ENCODE measurements at regions not wholly inside any gene's neighbourhood (a gene's known extent, or its start where the extent isn't known, plus 50 kb on each side); places are given as distances from the start of the nearest gene placed in this dataset.
"Not testable (repeated sequence)": the region's sequence is repeated elsewhere in the genome, so short reads cannot be mapped to it uniquely, and the experiment has no call there.

DNA sequence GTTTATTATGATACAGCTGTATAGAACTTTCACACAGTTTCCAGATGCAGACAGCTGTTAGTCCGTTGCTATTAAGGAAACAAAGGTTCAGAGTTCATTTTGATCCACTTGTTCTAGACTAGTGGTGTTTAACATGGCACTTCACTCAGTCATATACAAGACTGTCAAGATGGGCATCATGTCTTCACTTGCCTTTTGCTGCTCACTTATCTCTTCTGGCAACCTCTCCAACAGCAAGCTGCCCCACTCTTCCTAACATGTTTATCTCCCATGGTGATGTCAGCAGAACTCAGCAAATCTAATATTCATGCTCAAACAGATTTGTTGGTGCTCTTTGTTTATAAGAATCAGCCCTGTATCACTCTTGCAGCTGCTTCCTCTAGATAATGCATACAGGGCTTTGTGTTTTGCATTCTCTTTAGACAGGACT is 236.2 kb upstream of the HAND2 start:
- DNase-seq (ENCODE audit: low spot score) = no peak

DNA sequence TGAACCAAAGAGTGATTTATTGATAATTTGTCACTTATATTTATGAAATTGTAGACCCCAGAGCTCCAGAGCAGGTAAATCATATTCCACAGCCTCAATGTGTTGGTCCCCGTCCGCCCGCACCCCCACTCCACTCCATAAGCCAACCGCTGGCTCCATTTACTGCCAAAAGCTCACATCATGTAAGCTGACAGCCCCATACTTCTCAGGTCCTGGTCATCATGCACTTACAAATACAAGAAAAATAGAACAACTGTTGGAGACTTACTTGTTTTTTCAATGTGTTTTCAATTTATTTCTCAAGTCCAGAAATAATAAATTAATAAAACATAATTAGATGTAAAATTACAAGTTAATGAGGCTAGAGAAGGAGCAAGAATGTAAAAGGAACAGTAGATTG is 235.7 kb upstream of the HAND2 start:
- DNase-seq (ENCODE audit: low spot score) = no peak

- DNase-seq (ENCODE audit: low spot score) = peak; percentile 30
These were observed 233.4 kb upstream of the HAND2 start for GRCh38 chr4:173763389-173763788.

GRCh38 chr4:173761938-173762337 is 231.9 kb upstream of the HAND2 start:
- DNase-seq (ENCODE audit: low spot score) = no peak

DNA sequence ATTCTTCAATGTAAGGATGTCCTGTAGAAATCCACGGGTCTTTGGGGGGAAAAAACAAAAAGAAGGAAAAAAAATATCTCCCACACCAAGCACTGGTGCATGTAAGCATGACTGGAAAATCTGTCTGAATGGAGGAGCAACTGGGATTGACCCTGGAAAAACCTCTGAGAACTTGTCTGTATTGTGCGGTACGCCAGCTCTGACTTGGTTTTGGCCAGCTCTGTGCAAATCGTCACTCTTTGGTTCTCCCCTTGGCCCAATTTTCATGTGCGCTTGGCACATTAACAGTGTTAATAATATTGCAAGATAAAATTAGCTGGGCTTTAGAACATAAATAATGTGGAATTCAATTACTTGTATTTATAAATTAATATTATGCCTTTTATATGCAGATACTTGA is 231.2 kb upstream of the HAND2 start:
- no peak for DNase-seq (ENCODE audit: low spot score)

DNA sequence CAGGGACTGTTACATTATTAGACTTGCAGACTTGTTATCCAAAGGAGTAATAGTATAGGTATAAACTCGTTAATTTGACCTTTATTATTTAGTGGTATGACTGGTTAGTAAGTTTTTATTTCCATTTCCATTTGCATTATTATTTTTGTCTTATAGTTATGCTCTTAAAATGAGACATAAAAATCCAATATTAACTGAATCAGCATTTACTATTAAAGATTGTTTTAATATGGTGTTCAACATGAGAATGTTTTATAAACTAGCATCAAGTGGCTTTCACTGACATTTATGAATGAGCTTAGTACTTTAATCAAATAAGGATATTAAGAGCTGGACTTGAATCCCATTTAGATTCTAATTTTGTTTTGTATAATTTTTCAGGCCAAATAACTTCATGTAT is 228.1 kb upstream of the HAND2 start:
- no peak for DNase-seq (ENCODE audit: low spot score)

GRCh38 chr4:173753408-173753807 is 223.4 kb upstream of the HAND2 start:
- no peak for DNase-seq (ENCODE audit: low spot score)

DNA sequence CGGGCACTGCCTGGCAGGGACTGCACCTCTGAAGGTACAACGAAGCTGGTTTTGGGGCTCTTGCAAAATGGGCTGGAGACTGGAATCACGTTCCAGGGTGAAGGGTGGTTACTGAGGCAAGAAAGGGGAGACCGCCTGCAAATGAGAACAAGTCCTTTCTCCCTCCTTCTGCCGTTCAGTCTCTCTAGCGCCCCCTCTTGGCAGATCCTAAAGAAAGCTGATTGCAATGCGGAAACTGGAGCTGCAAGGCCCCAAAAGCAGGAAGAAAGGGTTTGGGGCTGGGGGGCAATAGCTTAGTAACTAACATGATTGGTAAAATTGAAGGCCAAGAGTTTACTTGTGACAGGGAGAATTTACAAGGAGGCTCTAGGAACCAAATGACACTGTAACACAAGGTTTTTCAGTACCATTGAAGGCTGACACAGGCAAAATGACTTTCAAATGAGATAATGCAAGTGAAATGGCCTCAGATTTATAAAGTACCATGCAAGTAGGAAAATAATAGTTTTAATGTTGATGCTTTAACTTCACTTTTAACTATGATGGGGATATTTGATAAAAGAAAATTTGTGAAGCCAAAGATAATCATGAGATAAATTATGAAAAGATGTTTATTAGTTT is 222.7 kb upstream of the HAND2 start:
- peak; percentile 31 for DNase-seq (ENCODE audit: low spot score)

DNA sequence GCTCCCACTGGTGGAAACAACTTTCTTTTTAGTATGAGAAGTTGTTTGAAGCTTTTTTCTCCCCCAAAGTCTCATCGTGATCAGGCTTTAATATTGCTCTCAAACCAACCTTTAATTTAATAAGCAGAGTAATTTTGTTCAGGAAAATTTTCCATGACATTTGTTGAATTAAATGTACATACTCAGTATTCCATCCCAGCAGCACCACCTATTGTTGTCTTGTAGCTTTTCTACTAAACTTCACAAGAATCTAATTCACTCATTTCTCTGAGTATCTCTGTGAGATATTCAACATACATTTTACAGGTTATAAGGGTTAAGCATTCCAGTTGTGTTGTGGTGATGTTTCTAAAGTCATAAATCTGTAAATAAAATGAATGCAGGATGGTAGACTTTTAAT is 218.3 kb upstream of the HAND2 start:
- no peak for DNase-seq (ENCODE audit: low spot score)

- no peak for DNase-seq (ENCODE audit: low spot score)
These were observed 217.7 kb upstream of the HAND2 start for GRCh38 chr4:173747537-173748257.

DNA sequence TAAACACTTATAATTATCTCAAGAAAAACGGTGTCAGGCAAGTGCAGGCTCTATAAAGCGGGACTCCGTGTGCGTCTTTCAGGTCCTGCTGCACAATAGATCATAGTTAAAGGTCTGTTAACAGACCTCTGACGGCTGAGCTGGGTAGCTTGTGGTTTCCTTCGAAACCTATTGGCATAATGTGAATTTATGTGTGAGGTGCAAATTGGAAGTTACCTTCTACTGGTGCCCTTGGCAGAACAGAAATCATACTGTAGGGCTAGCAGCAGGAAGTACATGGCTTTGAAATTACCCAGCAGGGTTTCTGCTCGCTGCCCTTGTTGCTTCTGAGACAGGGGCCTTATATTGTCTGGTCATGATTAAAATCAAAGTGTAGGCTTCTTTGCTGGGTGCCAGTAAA is 216.4 kb upstream of the HAND2 start:
- DNase-seq (ENCODE audit: low spot score) = no peak

- no peak for DNase-seq (ENCODE audit: low spot score)
These were observed 215.7 kb upstream of the HAND2 start for GRCh38 chr4:173745765-173746164.

DNA sequence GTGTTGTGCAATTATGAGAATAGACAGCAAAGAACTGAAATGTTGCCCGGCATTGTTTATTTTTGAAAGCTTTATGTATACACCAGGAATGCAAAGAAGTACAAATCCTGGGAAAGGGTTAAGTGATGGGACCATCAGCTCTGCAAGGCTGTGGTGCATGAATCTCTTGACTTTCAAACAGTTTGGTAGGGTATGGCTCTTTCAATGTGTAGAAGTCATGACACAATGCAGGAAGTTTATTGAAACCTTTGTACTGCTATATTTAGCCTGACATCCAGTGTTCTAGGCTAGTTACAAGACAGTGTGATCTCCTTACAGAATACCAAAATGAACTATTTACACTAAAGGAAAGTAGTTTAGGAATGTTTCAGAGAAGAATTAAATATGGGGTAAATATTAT is 206.8 kb upstream of the HAND2 start:
- no peak for DNase-seq (ENCODE audit: low spot score)

DNA sequence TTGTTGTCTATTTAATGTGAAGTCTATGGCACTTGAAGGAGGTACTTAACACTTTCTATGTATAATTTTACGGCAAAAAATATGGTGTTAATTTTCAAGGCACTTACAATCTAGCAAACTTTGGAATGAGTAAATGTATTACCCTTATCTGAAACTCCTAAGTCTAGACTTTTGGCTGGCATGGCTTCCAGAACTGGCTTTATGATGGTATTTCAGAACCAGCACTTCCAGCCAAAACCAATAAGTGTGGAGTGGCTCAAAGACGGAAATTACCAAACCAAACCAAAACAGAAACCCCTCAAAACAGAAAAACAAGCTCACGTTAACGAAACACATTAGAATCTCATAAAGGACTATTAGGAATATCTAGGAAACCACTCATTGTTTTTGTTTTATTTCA is 205.6 kb upstream of the HAND2 start:
- no peak for DNase-seq (ENCODE audit: low spot score)

DNA sequence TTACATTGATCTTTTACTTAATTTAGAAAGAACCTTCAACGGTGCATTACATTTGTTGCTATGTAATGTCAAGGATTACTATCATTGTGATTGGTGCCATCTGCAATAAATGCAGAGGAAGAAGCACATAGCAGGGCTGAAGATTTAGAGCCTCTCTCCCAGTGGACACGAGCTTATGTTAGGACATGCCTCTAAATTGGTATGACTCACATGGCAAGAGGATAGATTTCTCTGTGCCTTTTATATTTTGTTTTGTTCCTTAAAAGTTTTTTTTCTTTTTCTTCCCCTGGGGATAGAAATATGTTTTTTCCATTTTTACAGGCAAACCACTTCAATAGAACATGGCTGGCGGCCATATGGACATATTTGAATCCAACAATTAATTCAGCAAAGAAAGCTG is 205.0 kb upstream of the HAND2 start:
- DNase-seq (ENCODE audit: low spot score) = no peak

GRCh38 chr4:173731257-173731656 is 201.2 kb upstream of the HAND2 start:
- no peak for DNase-seq (ENCODE audit: low spot score)

DNA sequence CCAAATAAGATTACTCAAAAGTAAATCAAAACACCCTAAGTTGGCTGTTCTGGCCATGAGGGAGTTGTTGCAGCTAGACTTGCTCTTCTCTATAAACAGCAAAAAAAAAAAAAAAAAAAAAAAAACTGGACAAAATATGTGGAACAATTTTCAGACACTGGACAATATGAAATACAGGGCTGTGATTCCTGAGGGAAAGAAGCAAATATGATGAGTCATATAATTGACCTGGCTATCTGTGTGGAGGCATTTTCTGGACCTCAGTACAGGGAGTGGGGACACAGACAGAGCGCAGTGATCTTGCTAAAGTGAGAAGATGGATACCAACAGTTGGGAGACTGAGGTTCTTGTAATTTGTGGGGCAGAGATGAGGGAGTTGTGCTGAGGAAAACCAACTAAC is 192.0 kb upstream of the HAND2 start:
- DNase-seq (ENCODE audit: low spot score) = no peak

- not testable (repeated sequence) for DNase-seq (ENCODE audit: low spot score)
These were observed 188.5 kb upstream of the HAND2 start for GRCh38 chr4:173718504-173718903.

DNA sequence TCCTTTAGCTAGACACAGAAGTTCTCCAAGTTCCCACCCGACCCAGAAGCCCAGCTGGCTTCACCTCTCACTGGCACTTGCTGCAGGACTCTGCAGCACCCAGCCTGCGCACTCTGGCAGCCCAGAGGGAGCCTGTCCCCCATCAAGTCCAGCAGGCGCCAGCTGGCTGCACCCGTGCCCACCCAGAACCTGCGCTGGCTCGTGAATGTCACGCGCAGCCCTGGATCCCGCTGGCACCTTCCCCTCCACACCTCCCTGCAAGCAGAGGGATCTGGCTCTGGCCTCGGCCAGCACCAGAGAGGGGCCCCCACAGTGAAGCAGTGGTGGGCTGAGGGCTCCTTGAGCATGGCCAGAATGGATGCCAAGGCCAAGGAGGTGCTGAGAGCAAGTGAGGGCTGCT is 187.6 kb upstream of the HAND2 start:
- no peak for DNase-seq (ENCODE audit: low spot score)

GRCh38 chr4:173714456-173714855 is 184.4 kb upstream of the HAND2 start:
- DNase-seq (ENCODE audit: low spot score) = no peak

DNA sequence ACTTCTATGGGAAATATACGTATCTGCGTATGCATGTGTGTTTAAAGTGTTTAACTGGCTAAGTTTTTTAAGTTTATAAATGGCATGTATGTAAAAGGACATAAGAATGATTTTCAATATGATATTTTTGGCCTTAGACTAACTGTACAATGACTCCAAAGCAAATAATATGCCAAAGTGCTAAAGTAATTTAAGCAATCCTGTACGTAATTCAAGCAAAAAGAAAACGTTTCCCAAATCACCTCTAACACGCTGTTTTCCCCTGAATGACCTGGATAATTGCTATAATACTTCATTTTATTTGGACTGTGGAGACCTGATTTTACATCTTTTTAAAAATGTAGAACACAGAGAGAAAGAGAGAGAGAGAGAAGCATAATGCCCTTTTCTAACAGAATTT is 183.0 kb upstream of the HAND2 start:
- DNase-seq (ENCODE audit: low spot score) = no peak

DNA sequence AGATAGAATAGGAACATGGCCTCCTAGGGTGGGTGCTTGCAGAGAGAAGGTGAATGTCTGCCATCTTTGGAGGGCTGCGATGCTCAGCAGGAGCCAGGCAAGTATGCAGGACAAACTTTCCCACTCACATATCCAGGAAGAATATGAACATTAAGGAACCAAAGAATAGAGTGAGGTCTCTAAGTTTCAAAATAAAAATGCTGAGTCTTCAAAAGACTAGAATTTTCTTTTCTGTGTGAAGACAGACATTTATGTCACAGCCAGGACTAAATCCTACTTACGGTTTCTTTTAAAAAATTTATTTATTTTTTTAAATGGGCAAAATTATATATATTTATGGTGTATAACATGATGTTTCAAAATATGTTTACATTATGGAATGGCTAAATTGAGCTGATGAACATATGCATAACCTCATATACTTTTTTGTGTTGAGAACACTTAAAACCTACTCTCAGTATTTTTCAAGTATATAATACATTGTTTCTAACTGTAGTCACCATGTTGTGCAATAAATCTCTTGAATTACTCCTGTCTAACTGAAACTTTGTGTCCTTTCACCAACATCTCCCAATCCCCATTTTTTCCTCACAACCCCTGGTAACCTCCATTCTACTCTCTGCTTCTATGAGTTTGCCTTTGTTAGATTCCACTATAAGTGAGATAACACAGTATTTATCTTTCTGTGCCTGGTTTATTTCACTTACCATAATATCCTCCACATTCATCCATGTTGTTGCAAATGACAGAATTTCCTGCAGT is 177.8 kb upstream of the HAND2 start:
- no peak for DNase-seq (ENCODE audit: low spot score)

DNA sequence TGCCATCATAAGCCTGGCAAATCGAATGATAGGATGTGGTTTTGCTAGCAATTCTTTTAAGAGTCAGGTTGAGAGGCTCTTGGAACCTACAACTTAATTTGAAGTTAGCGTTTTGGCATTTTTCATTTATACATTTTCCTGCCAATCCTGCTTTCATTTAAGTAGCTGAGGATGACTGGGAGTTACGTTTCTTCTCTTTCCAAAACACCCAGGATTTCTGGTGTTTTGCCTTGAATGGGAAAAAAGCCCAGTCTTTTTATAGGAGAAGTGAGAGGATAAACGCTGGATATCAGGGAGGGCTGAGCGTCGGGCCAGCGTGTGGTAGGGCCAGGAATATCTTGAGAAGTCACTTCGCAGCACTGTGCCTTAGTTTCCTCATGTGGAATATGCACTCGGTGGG is 174.2 kb upstream of the HAND2 start:
- DNase-seq (ENCODE audit: low spot score) = no peak
